Right lobe of liver (tissue), 4 donors: ENCODE measurements at regions not wholly inside any gene's neighbourhood (a gene's known extent, or its start where the extent isn't known, plus 50 kb on each side); places are given as distances from the start of the nearest gene placed in this dataset.

Experiments used
- POLR2A ChIP-seq: fragments of 450-650 bp; IDR thresholded peaks from one replicate; pipeline ENCODE4 v1.6.1; 2017; ENCODE audit warnings: antibody characterized with exemption, mild to moderate bottlenecking
- TF ChIP-seq, protein P1 (sequence below), 4 donors: fragments of 200-600 bp in 3 of 4; fragments of 450-650 bp in 1 of 4; IDR thresholded peaks; one replicate each; pipeline versions ENCODE4 v1.5.1 to v1.8.0; 2016 to 2022; ENCODE audit warnings: antibody characterized with exemption in 4 of 4, mild to moderate bottlenecking in 2 of 4
- donor health status: DM: no; HTN: no; CAD: no.
- donor health status: DM: no; HTN: no; CAD: no.
- donor health status: DM: no; HTN: yes; CAD: no.

- TF ChIP-seq, protein P1, sequence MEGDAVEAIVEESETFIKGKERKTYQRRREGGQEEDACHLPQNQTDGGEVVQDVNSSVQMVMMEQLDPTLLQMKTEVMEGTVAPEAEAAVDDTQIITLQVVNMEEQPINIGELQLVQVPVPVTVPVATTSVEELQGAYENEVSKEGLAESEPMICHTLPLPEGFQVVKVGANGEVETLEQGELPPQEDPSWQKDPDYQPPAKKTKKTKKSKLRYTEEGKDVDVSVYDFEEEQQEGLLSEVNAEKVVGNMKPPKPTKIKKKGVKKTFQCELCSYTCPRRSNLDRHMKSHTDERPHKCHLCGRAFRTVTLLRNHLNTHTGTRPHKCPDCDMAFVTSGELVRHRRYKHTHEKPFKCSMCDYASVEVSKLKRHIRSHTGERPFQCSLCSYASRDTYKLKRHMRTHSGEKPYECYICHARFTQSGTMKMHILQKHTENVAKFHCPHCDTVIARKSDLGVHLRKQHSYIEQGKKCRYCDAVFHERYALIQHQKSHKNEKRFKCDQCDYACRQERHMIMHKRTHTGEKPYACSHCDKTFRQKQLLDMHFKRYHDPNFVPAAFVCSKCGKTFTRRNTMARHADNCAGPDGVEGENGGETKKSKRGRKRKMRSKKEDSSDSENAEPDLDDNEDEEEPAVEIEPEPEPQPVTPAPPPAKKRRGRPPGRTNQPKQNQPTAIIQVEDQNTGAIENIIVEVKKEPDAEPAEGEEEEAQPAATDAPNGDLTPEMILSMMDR (IDR thresholded peaks at IDR 0.05): no peak
- no peak for TF ChIP-seq POLR2A
Observed at GRCh38 chr16:29107299-29107698, 122.4 kb downstream of the LAT start.
